ENCODE measurements at regions not wholly inside any gene's neighbourhood (a gene's known extent, or its start where the extent isn't known, plus 50 kb on each side); places are given as distances from the start of the nearest gene placed in this dataset.

- no peak overlapping the region for H3K27ac ChIP-seq
- POLR2A ChIA-PET (ENCODE audit: low non-redundant PET): no interaction called here
- no peak for TF ChIP-seq CTCF (conservative IDR thresholded peaks at IDR 0.05; ENCODE audit: low read depth)
- CTCF ChIA-PET: interaction anchor here (0.6 kb wide), 1 partner anchor 647 kb away, joined by 3 read pairs; no protein-coding TSS in a partner anchor
- no peak for DNase-seq (ENCODE audit: low spot score)
These were observed 71.7 kb upstream of the AGTR1 start for GRCh38 chr3:148625991-148626390.

DNA sequence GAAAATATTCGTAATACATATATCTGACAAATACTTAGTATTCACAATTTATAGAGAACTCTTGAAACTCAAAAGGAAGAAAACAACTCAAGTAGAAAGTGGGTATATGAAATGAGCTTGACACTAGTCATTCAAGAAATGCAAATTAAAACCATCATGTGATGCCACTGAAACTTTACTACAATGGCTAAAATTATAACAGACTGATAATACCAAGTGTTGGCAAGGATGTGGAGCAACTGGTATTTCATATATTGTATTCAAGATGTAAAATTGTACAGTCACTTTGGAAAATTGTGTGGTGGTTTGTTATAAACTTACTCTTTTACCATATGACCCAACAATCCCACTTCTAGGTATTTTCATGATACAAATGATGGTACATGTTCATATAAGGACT is 68.7 kb upstream of the AGTR1 start:
- CTCF ChIA-PET: no interaction called here
- POLR2A ChIA-PET (ENCODE audit: low non-redundant PET): no interaction called here

GRCh38 chr3:148631124-148631903 is 66.4 kb upstream of the AGTR1 start:
- CTCF ChIA-PET: no interaction called here
- no peak for DNase-seq (ENCODE audit: low spot score)
- no peak for TF ChIP-seq CTCF (conservative IDR thresholded peaks at IDR 0.05; ENCODE audit: low read depth)
- H3K27ac ChIP-seq: no peak overlapping the region
- POLR2A ChIA-PET (ENCODE audit: low non-redundant PET): no interaction called here

More for the DNA sequence above, 68.7 kb upstream of the AGTR1 start:
- no peak for DNase-seq (ENCODE audit: low spot score)
- no peak overlapping the region for H3K27ac ChIP-seq
- TF ChIP-seq CTCF (conservative IDR thresholded peaks at IDR 0.05; ENCODE audit: low read depth): no peak

DNA sequence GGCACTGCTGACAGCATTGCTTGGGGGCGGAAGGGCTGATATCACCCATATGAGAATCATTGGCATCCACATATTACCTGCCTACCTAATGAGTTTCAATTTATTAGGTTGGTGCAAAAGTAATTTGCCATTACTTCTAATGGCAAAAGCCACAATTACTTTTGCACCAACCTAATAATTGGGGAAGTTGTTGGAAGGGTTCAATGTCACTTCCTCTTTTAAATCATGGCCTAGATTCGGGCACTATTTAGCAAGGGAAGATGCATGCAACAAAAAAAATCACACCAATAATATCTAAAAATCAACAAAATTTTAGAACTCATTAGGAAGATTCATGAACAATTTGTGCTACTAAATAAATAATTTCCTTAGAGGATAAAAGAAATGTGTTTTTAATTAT is 56.0 kb upstream of the AGTR1 start:
- POLR2A ChIA-PET (ENCODE audit: low non-redundant PET): no interaction called here
- H3K27ac ChIP-seq: no peak overlapping the region
- no peak for DNase-seq (ENCODE audit: low spot score)
- no peak for TF ChIP-seq CTCF (conservative IDR thresholded peaks at IDR 0.05; ENCODE audit: low read depth)
- CTCF ChIA-PET: no interaction called here

- no peak for DNase-seq (ENCODE audit: low spot score)
- no peak overlapping the region for H3K27ac ChIP-seq
- POLR2A ChIA-PET (ENCODE audit: low non-redundant PET): no interaction called here
- CTCF ChIA-PET: no interaction called here
- TF ChIP-seq CTCF (conservative IDR thresholded peaks at IDR 0.05; ENCODE audit: low read depth): no peak
These were observed 55.5 kb upstream of the AGTR1 start for GRCh38 chr3:148642214-148642613.

DNA sequence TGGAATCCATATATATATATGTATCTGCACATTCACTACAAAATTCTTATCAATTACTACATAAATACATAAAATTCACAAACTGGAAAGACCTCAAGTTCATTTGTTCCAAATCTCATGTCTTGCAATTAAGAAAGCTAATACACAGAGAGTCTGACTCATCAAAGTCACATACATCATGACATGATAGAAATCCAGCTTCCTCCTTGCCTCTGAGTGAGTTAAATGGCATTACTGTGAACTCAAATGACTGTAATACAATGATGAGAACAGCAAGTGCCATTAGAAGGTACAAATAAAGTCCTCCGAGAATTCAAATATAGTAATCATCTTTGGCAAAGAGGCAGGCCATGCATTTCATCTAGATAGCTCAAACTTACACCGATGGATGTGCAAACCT is 55.1 kb upstream of the AGTR1 start:
- no peak for DNase-seq (ENCODE audit: low spot score)
- CTCF ChIA-PET: no interaction called here
- POLR2A ChIA-PET (ENCODE audit: low non-redundant PET): no interaction called here
- TF ChIP-seq CTCF (conservative IDR thresholded peaks at IDR 0.05; ENCODE audit: low read depth): no peak
- no peak overlapping the region for H3K27ac ChIP-seq

All from RWPE1 (cell line).